GM19025 (cell line): ENCODE measurements at regions not wholly inside any gene's neighbourhood (a gene's known extent, or its start where the extent isn't known, plus 50 kb on each side); places are given as distances from the start of the nearest gene placed in this dataset.
"Not testable (repeated sequence)": the region's sequence is repeated elsewhere in the genome, so short reads cannot be mapped to it uniquely, and the experiment has no call there.

Experiments used
- ATAC-seq: cut with Tn5 transposase; IDR thresholded peaks from one replicate; pipeline ENCODE4 v1.9.1; 2021; ENCODE audit warnings: mild to moderate bottlenecking, low read depth, moderate library complexity; ENCODE audit not compliant: unreplicated experiment

DNA sequence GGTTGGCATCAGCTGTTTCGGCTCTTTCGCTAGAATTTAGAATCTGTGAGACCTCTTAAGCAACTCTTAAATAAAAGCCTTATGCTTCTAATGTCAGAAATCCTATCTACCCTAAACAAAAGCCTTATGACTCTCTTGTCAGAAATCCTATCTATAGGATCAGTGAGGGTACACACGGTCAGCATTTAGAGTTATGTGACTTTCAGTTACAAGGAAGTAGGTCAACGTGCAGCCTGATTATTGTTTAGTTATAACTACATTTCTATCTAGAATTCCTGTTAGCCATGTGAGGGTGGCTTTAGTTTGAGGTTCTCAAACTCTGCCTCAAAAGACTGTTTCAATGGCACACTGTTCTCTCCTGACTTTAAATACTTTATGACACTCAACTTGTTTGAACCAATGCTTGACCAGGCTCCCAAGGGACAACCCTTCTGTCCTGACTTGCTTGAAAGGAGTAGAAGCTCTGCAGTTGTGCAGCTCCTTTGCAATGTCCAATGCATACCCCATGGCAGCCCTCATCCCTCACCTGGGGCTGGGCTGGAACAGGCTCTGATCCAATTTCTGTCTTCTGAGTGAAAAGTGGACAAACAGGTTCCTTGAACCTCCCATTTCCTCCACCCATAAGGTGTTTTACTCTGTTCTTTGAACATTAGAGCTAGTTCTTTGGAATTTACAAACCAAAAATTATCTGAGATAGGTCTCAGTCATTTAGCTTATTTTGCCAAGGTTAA lies 251.6 kb upstream of the PIK3R1 start:
- no peak for ATAC-seq

DNA sequence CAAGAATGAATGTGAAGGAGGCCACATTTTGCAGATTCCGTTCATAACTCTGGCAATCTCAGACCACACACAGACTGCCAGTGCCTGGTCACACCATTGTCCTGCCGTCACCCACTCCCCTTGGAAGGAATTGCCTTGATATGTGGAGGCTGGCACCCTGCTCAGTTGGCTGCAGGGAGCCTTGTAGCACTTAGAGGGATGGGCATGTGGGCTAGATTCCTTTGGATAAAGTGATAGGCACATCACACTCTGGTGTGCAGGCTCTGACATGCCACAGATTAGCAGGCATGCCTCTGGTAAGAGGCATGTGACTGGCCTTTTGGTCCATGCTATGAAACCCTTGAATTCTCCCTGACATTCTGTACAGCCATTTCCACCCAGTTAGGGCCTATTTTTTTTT lies 254.6 kb upstream of the PIK3R1 start:
- ATAC-seq = no peak

DNA sequence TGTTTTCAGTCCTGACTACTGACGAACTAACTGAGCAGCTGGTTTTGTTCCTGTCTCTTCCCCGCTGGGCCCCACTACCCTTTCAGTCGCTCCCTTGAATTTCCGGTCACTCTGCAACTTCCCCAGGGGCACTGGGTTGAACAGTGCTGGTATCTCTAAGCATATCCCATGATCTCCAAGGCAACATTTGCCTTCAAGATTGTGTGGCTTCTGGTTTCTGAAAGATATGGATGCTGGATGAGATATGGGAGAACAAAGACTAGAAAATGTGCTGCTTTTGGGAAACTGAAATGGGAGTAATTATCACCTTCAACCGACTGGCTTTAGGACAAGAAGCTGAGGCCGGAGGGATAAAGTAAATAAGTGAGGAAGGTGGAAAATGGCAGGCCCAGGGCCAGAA lies 258.2 kb upstream of the PIK3R1 start:
- no peak for ATAC-seq

DNA sequence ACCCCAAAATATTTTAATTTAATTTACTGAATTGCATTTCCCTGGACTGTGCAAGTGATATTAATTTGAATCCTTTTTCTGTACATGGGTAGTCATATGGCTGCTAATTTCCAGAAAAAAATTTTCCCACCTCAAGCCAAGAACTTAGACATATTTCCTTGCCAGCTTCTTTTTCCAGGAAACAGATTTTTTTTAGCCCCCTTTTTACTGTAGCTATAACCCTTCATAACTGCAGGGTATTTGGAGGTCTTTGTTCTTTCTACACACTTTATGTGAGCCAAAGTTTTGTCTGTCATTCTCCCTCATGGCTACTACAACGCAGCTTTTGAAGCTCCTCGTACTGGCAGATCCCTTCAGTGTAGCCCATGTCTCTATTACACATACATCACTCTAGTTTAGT lies 261.2 kb upstream of the PIK3R1 start:
- ATAC-seq = no peak

DNA sequence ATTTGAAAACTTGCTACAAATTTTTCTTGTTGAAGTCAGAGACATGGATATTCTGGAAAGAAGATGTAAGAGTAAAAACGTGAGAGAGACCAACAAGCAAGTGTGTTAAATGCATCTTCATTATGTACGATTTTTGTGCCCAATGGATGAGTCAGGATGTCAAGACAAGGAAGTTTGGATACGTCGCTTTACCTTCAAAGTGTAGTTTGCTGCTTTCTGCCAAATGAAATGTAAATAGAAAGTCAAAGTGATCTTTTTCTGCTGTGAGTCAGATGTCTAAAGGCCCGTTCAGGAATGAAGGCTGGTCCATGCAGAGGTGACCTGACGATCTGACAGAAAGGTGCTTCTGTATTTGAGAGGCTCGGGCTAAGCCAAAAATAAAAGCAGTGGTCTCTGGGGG lies 273.1 kb upstream of the PIK3R1 start:
- no peak for ATAC-seq

DNA sequence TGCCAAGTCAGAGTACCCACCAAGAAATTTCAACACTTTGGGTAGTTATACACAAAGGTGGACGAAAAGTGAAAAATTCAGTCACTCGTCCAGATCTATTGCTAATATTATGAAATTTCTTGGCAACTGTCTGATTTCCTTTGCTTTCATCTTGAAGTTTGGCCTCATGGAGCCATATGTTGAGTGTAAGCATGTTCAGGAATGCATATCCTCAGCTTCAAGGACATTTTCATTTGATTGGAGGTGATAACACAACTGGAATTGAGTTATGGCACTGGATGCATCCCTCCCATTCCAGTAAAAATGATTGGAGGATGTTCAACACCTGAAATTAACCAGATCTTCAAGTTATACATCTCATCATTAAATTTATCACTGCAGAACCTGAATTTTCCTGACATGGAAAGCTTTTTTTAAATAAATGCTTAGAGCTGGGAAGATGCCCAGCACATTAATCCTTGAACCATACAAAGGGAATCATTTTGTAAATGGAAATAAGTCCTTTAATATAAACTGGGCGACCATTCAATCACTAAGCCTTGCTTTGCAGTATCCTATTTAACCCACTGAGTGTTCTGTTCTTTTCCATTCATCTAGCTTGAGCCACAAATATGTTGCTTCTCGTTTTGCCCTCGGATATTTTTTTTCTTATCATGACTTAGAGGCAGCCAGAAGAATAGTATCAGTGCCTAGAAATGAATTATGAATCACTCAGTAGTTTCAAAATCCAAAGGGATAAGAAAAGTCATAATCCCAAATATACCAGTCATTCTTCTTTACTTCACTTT lies 273.7 kb upstream of the PIK3R1 start:
- ATAC-seq = no peak

DNA sequence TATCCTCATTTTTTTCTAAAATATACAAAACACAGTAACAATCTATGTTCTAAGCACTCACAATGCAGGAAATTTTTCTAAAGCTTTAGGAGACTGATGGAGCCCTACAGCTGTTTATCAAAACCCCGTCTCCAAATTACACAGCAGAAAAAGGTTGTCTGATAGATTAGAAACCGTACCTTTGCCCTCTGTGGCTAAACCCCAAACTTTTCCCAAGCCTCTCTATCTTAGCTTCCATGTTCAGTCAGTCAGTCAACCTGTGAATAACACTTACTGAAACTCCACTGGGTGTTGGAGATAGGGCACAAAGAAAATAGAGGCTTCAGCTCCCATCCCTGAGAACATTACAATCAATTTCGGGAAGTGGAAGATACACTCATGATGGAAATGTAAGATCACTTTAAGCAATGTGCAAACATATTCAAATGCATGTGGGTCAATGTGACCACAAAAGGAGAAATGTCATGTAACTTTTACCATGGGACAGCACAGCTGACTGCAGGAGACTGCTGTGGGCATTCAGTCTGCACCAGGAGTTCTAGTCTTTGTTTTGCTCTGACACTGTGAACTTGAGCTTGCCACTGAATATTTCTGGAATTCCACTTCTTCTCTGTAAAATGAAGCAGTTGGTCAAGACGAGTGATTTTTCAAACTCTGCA lies 279.5 kb upstream of the PIK3R1 start:
- ATAC-seq = no peak

DNA sequence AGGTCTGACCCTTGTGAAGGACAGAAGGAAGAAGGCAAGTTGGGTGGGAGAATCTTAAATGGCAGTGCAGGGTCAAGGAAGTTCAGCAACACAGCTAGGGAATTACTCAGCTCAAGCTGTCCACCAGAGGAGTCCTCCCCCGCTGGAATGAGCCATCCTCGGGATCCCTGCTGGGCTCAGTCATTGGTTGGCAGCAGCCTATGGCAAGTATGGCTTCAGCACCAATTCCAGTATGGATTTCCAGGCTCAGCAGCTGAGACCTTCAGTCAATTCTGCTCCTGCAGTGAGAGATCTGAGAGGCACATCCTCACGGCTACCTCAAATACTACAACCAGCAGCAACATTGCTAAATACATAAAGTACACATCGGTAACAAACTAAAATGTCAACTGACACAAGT lies 280.6 kb upstream of the PIK3R1 start:
- no peak for ATAC-seq

DNA sequence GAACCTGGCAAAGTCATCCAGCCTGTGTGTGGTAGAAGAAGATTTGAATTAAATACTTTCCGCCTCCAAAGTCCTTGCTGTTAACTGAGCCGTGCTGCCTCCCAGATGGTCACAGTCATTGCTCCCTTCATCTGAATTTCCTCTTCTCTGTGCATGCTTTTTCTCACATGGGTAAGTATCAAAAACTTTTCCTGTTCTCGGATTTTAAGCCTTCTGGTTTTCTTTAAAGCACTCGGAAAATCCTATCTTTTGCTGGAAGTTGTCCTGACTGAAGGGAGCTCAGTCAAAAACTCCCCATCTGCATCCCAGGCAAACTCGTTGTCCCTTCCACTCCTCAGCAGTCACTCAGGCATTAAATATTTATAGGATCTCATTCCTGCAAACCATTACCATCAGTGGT lies 290.0 kb upstream of the PIK3R1 start:
- ATAC-seq = no peak

DNA sequence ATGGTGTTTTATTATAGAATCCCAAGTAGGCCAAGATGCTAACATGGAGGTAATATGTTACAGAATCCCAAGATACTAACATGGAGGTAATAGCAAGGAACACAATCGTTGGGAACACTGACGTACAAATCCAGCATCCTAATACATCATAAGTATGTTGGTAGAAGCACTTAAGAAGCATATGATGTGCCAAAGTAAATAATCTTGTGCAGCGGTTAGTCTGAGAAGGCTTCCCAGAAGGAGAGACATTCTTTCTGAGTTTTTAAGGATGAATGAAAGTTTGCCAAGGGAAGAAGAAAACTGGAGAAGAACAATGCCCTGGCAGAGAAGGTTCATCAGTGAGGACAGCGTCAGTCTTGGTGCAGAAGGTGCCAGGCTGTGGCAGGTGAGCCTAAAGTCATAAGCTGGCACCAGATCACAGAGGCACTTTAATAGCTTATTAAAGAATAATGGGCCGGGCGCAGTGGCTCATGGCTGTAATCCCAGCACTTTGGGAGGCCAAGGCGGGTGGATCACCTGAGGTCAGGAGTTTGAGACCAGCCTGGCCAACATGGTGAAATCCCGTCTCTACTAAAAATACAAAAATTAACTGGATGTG lies 294.5 kb upstream of the PIK3R1 start:
- no peak for ATAC-seq

DNA sequence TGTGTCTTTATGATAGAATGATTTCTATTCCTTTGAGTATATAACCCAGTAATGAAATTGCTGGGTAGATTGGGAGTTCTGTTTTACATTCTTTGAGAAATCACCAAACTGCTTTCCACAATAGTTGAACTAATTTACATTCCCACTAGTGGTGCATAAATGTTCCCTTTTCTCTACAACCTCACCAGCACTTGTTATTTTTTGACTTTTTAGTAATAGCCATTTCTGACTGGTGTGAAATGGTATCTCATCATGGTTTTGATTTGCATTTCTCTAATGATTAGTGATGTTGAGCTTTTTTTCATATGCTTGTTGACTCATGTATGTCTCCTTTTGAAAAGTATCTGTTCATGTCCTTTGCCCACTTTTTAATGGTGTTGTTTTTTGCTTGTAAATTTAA lies 296.0 kb upstream of the PIK3R1 start:
- not testable (repeated sequence) for ATAC-seq

DNA sequence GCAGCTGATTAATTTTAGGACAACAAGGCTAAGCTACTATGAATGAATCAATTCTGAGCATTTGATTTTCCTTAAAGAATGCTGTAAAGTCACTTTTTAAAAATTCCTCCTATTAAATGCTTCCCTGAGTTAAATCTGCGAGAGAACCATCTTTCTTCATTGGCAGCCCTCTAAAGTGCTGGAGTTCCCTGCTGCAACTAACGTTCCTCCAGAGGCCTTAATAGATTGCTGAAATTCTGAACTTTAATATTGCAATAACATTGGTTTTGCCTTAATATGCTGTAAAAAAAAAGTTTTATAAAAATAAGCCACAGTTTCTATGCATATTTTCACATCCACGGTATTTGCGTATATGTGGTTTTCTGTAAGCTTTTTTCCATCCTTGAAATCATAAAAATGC lies 298.0 kb upstream of the PIK3R1 start:
- no peak for ATAC-seq

DNA sequence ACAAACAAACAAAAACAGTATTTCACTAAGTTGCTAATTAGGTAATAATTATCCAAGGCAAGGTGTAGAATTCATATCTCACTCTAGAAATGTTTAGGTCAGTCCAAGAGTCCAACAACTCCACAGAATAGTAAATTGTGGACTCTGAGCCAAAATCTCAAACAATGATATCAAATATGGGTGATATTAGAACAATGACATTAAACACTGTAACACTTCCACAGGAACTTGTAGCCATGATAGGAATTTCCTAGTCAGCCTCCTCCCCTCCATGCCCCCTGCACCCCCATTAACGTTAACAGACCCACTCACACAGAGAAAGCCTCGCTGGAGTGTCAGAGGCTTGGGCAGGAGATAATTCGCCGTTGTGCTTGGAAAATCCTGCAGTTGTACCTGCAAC lies 305.0 kb upstream of the PIK3R1 start:
- ATAC-seq = no peak

DNA sequence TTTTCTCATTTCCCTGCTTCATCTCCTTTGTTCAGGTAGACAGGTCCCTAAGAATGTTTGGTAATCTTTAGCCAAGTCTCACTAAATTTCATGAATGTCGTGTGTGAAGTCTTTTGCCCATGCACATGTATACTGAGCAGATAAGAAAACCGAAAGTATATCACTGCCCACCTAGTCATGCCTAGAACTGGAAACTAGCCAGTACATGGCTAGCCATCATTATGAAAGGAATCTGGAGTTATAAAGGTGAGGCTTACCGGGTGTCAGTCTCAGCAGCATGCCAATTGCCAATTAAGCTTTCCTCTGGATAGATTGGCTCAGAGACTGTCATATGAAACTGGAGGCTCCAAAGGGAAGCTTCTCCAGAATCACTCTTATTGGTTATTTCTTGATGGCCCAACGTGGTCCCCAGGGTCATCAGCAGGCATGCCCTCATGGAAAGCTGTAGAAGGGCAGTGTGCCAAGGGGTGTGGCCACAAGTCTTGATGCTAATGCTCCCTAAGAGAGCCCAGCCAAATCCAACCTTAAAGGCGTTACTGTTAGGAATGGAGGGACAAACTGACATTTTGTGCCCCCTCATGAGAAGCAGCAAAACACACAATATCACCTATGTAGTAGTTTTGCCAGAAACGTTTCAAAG lies 307.3 kb upstream of the PIK3R1 start:
- no peak for ATAC-seq

DNA sequence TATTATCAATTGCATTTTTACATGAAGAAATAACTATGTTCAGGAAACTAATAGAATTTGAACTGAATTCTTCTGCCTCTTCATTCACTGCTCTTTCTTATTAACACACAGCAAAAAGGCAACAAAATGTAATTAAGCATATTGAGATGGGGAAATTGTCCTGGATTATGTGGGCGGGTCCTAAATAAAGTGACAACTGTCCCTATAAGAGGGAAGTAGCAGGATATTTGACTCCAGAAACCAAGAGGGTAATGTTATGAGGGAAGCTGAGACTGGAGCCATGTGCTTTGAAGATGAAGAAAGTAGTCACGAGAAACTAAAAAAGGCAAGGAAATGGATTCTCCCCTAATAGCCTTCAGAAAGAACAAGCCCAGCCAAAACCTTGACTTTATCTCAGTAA lies 311.2 kb upstream of the PIK3R1 start:
- no peak for ATAC-seq

DNA sequence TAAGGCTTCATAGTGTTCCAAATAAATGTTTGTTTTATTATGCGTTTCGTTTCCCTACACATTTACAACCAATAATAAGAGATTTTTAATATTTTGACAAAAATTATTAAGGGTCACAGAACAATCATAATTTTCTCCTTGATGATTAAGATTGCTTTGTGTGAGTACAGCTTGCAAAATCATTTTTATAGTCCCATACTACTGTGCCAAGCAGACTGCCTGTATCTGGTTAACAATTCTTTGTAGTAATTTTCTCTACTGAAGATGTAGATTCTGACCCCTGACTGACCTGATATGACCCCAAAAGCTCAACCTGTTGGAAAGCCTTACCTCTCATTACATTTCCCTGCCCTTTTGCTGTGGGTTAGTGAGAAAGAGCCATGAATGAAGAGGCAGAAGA lies 311.9 kb upstream of the PIK3R1 start:
- no peak for ATAC-seq

DNA sequence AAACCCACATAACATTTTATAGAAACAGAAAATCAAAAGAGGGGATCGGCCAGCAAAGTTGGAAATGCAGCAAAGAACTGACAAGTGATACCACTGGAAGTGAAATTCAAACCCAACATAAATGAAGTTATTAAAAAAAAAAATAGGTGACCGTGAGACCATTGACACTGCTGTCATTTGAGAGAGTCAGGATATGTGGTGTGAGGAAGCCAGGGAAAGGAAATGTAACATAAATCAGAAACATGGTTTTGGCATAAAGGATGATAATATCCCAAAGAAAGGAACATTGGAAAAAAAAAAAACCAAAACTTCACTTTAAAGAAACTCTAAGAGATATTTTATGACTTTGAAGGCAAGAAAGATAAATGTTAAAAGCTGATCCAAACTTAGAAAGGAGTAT lies 312.4 kb upstream of the PIK3R1 start:
- no peak for ATAC-seq

DNA sequence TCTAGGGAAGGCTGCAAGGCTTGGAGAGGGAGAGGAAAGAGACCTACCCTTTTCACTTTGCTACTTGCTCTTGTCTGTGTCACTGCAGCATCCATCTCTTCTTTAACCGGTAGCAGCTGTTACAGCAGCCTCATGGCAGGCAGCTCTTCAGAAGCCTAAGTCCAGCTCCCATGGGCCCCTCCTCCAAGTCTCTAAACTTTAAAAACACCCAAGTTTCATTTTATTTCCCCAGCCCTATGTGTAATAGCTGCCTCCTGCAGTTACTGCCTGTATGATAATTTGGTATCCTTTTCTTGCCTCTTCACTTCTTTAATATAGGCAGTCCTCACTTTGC lies 313.1 kb upstream of the PIK3R1 start:
- ATAC-seq = no peak

DNA sequence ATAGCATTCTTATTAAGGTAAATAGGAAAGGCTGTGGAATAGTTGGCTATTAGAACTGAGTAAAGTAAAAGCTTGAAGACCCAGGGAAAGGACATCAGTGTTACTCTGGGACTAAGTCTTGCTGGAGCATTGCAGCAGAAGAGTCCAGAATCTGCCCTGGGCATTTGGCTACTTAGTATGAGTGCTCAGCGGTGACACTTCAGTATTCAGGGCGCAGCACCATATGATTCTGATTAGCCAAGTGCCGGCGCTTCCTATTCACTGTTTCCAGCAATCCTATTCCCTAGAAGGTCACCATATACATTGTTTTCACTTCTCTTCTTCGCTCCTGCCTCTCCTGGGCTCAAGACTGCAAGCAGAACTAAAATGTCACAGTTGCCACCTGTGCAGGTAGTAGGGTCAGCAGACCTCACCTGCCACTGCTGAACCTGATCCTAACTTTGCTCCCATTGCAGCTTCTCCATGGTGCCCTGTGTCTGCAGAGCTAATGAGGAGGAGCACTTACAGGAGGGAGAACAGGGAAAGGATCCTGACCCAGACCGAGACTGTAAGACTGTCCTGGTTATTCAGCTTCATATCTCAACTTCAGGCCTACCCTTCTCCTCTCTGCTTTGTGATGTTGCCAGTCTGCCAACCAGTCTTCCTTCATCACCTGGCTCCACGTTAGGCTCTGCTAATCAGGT lies 313.6 kb upstream of the PIK3R1 start:
- ATAC-seq = no peak

DNA sequence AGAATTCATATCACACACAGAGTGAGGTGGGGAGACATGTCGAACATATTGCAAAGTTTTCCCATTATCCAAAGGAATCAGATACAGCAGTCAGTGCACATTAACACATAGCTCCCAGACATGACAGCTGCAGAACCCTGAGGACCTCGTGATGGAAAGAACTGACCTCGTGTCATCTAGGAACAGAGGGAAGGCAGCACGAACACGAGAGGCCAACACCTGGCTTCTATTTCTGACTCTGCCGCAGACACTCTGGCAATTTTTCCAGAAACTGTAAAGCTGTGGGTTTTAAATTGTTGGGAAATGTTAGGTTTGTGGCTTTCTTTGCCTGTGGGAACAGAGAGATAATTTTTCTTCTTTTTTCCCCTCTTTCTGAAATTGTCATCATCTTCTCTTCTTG lies 315.0 kb upstream of the PIK3R1 start:
- no peak for ATAC-seq
